ENCODE measurements at regions not wholly inside any gene's neighbourhood (a gene's known extent, or its start where the extent isn't known, plus 50 kb on each side); places are given as distances from the start of the nearest gene placed in this dataset.

GRCh38 chr10:3484306-3485056 is 300.5 kb downstream of the KLF6 start:
- no peak for DNase-seq (ENCODE audit: low spot score)

- peak; percentile 95 for DNase-seq (ENCODE audit: low spot score)
Observed at GRCh38 chr10:3482200-3482993, 302.6 kb downstream of the KLF6 start.

GRCh38 chr10:3481496-3481895 is 303.5 kb downstream of the KLF6 start:
- DNase-seq (ENCODE audit: low spot score), result no peak

GRCh38 chr10:3480990-3481315 is 304.1 kb downstream of the KLF6 start:
- no peak for DNase-seq (ENCODE audit: low spot score)

GRCh38 chr10:3480281-3480989 is 304.6 kb downstream of the KLF6 start:
- no peak for DNase-seq (ENCODE audit: low spot score)

GRCh38 chr10:3478632-3479240 is 306.2 kb upstream of the PITRM1 start:
- no peak for DNase-seq (ENCODE audit: low spot score)

- no peak for DNase-seq (ENCODE audit: low spot score)
Observed at GRCh38 chr10:3478153-3478552, 305.6 kb upstream of the PITRM1 start.

GRCh38 chr10:3477683-3478082 is 305.1 kb upstream of the PITRM1 start:
- DNase-seq (ENCODE audit: low spot score), result no peak

- no peak for DNase-seq (ENCODE audit: low spot score)
Observed at GRCh38 chr10:3476640-3477448, 304.3 kb upstream of the PITRM1 start.

GRCh38 chr10:3476186-3476585 is 303.6 kb upstream of the PITRM1 start:
- no peak for DNase-seq (ENCODE audit: low spot score)

- no peak for DNase-seq (ENCODE audit: low spot score)
Observed at GRCh38 chr10:3475367-3475766, 302.8 kb upstream of the PITRM1 start.

GRCh38 chr10:3474266-3474665 is 301.7 kb upstream of the PITRM1 start:
- DNase-seq (ENCODE audit: low spot score), result no peak

GRCh38 chr10:3473271-3473670 is 300.7 kb upstream of the PITRM1 start:
- DNase-seq (ENCODE audit: low spot score), result no peak

GRCh38 chr10:3472287-3473051 is 299.9 kb upstream of the PITRM1 start:
- DNase-seq (ENCODE audit: low spot score), result peak; percentile 54

GRCh38 chr10:3471927-3472286 is 299.3 kb upstream of the PITRM1 start:
- no peak for DNase-seq (ENCODE audit: low spot score)

- DNase-seq (ENCODE audit: low spot score), result no peak
Observed at GRCh38 chr10:3471472-3471871, 298.9 kb upstream of the PITRM1 start.

- no peak for DNase-seq (ENCODE audit: low spot score)
Observed at GRCh38 chr10:3470191-3470590, 297.6 kb upstream of the PITRM1 start.

- DNase-seq (ENCODE audit: low spot score), result peak; percentile 31
Observed at GRCh38 chr10:3469639-3470020, 297.0 kb upstream of the PITRM1 start.

- DNase-seq (ENCODE audit: low spot score), result peak; percentile 86
Observed at GRCh38 chr10:3468919-3469638, 296.5 kb upstream of the PITRM1 start.
